Stomach (tissue), 8 donors: ENCODE measurements at regions not wholly inside any gene's neighbourhood (a gene's known extent, or its start where the extent isn't known, plus 50 kb on each side); places are given as distances from the start of the nearest gene placed in this dataset.
A peak's percentile ranks its signal among the peaks of the same experiment; 100 is the strongest.

ENCODE experiments used
- DNase-seq, 2 donors: peaks; one replicate each; pipeline versions ENCODE4 v3.0.0 to v3.0.0-alpha.2; 2013 to 2019
- H3K27ac ChIP-seq, 5 donors: fragments of 200-600 bp in 4 of 5; sonication (generic) in 4 of 5; one replicate each; pipeline ENCODE4 v1.5.1; 2013 to 2019; ENCODE audit warnings: mild to moderate bottlenecking in 1 of 5, moderate library complexity in 1 of 5
- H3K27me3 ChIP-seq, 3 donors: fragments of 200-600 bp; sonication (generic); one replicate each; pipeline ENCODE4 v1.5.1; 2017 to 2019; ENCODE audit warnings: mixed run types in 1 of 3
- H3K36me3 ChIP-seq, 4 donors: fragments of 200-600 bp; sonication (generic); 1 replicate in 3 of 4; 2 replicates in 1 of 4; pipeline ENCODE4 v1.5.1; 2016 to 2019
- H3K4me1 ChIP-seq, 4 donors: fragments of 200-600 bp; sonication (generic); one replicate each; pipeline ENCODE4 v1.5.1; 2016 to 2019
- H3K4me3 ChIP-seq, 4 donors: fragments of 200-600 bp; sonication (generic) in 3 of 4; one replicate each; pipeline ENCODE4 v1.5.1; 2016 to 2019; ENCODE audit warnings: mild to moderate bottlenecking in 1 of 4
- H3K9me3 ChIP-seq, 4 donors: fragments of 200-600 bp; sonication (generic); one replicate each; pipeline ENCODE4 v1.5.1; 2016 to 2019
- EP300 ChIP-seq: sonication (generic); formaldehyde crosslinking; IDR thresholded peaks from one replicate; pipeline ENCODE4 v1.6.1; 2017; ENCODE audit warnings: antibody characterized with exemption
- POLR2A ChIP-seq, 4 donors: fragments of 450-650 bp; IDR thresholded peaks; one replicate each; pipeline ENCODE4 v1.6.1; 2016; ENCODE audit warnings: antibody characterized with exemption in 4 of 4, control low read depth in 2 of 4, mild to moderate bottlenecking in 1 of 4, moderate library complexity in 1 of 4
- POLR2AphosphoS5 ChIP-seq, 3 donors: sonication (generic); formaldehyde crosslinking; IDR thresholded peaks; one replicate each; pipeline ENCODE4 v1.6.1; 2016; ENCODE audit warnings: antibody characterized with exemption in 3 of 3
- WGBS, 5 donors: extraction: QIAGEN DNeasy Blood & Tissue Kit in 3 of 5; methylation state at CpG; one replicate each; pipeline versions ENCODE4 v1.1.5 to v1.1.7; 2013 to 2018; 5-methylcytosine and 5-hydroxymethylcytosine counted together
- intact Hi-C: fragments of 100-400 bp; cut with DNase I; formaldehyde crosslinking; loops from one replicate; pipeline ENCODE4 v1.15.1; 2023; ENCODE audit warnings: low total_unique reads
- TF ChIP-seq, protein P1 (sequence below), 7 experiments: fragments of 450-650 bp in 4 of 7; fragments of 200-600 bp in 3 of 7; sonication (generic) in 3 of 7; IDR thresholded peaks; one replicate each; pipeline ENCODE4 v1.5.1; 2016 to 2019; ENCODE audit warnings: antibody characterized with exemption in 7 of 7, control low read depth in 2 of 7, mild to moderate bottlenecking in 1 of 7
- donor health status: healthy with polysubstance abuse.
- donor health status: Bipolar disorder and iron deficiency.
- donor health status: healthy.

DNA sequence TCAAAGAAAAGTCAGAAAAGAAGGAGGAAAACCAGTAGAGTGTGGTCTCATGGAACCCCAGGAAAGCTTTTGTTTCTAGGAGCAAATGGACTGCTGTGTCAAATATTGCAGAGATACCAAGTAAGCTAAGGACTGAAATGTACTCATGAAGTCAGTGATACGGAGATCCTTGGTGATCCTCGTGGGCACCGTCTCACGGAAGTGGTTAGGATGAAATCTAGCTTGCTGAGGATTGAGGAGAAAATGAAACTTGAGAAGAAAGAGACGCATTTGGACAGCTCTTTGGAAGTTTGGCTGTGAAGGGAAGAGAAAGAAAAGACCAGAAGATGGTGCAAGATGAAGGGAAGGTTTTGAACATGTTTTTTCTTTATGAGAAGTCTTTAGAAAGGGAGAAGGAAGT is 104.0 kb upstream of the CCND2 start:
- intact Hi-C loops = no loop called here
- H3K4me3 ChIP-seq = no peak overlapping the region
- TF ChIP-seq, protein P1, sequence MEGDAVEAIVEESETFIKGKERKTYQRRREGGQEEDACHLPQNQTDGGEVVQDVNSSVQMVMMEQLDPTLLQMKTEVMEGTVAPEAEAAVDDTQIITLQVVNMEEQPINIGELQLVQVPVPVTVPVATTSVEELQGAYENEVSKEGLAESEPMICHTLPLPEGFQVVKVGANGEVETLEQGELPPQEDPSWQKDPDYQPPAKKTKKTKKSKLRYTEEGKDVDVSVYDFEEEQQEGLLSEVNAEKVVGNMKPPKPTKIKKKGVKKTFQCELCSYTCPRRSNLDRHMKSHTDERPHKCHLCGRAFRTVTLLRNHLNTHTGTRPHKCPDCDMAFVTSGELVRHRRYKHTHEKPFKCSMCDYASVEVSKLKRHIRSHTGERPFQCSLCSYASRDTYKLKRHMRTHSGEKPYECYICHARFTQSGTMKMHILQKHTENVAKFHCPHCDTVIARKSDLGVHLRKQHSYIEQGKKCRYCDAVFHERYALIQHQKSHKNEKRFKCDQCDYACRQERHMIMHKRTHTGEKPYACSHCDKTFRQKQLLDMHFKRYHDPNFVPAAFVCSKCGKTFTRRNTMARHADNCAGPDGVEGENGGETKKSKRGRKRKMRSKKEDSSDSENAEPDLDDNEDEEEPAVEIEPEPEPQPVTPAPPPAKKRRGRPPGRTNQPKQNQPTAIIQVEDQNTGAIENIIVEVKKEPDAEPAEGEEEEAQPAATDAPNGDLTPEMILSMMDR (IDR thresholded peaks at IDR 0.05) = no peak
- TF ChIP-seq POLR2A (IDR thresholded peaks at IDR 0.05) (no peak), POLR2AphosphoS5 (IDR thresholded peaks at IDR 0.05) (no peak), EP300 (no peak)
- peaks cover 0 to 9% (median 0%) of the 10 kb centered on the region in 4 donors for H3K4me1 ChIP-seq
- 76 to 85% (median 83%) methylated on average over 5 of the region's 5 CpGs for WGBS, 5 donors
- no peak overlapping the region for H3K27ac ChIP-seq
- no peaks in the 10 kb centered on the region for H3K9me3 ChIP-seq
- H3K27me3 ChIP-seq = peaks cover 0 to 22% (median 0%) of the 10 kb centered on the region in 3 donors
- DNase-seq = no peak
- H3K36me3 ChIP-seq = no peaks in the 10 kb centered on the region

DNA sequence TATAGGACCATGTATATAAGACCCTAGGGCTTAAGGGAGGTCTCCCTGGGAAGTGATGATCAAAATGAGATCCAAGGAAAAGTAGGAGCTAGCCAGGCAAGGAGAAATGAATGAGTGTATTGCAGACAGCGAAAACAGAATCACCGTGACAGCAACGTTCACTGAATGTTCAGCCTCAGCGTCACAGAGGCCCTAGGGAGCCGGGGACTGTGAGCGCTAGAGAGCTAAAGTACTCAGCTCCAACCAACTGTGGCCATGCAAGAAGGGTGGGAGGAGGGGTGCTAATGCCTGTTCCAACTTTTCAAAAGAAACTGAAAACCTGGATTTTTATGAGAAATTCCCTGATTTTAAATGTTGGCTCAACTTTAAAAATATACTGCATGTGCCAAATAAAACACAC is 105.5 kb upstream of the CCND2 start:
- TF ChIP-seq EP300 (no peak), POLR2AphosphoS5 (IDR thresholded peaks at IDR 0.05) (no peak), POLR2A (IDR thresholded peaks at IDR 0.05) (no peak)
- TF ChIP-seq, protein P1 (IDR thresholded peaks at IDR 0.05) = no peak
- Histone ChIP-seq H3K4me3 (no peak overlapping the region), H3K27me3 (peaks cover 0 to 22% (median 0%) of the 10 kb centered on the region in 3 donors), H3K27ac (no peak overlapping the region), H3K4me1 (peaks cover 0 to 14% (median 0%) of the 10 kb centered on the region in 4 donors), H3K9me3 (no peaks in the 10 kb centered on the region), H3K36me3 (no peaks in the 10 kb centered on the region)
- no peak for DNase-seq
- intact Hi-C loops = no loop called here
- WGBS, 5 donors = 73 to 81% (median 76%) methylated on average over 6 of the region's 6 CpGs

DNA sequence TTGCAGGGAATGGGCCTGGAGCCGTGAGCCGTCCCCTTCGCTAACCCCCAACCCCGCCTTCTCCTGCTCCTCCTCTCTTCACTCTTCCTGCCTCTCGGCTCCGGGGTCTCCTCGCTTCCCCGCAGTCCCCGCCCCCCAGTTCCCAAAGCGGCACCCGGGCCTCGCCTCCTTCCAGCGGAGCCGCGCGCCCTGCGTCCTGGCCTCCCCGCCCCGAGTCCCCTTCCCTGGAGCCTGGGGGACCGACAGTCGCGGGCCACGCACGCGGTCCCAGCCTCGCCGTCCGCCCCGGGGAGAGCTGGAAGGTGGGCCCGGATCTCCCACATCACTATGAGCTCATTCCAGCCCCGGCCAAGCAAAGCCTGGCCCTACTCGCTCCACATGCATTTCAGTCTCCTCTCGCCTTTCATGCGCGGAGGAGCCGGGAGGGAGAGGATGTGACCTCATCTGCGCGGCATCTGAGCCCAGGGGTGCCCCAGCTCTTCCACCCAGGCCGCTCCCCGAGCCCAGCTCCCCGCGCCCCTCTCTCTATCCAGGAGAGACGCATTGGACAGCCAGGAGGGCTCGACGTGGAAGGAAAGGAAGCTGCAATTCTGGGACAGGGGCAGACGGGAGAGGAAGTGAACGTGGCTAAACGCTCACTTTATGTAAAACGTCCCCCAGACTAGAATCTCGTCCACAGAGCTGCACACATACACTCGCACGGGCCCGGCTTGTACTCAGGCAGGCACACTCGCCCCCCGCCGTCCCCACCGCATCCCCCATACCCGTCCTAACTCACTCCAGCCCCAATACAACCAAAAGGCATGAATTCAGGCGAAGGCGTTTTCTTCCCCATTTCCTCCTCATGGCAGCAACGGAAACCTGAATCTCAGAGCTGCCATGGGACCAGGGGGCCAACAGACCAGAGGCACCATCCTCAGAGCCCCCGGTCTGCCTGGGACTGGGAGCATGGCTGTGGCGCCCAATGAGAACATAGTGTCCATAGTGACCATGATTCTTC is 108.7 kb upstream of the CCND2 start:
- peaks cover 0 to 14% (median 0%) of the 10 kb centered on the region in 4 donors for H3K4me1 ChIP-seq
- TF ChIP-seq POLR2AphosphoS5 (IDR thresholded peaks at IDR 0.05) = peak in 1 of 3 donors; percentile 28
- no peak for TF ChIP-seq EP300
- intact Hi-C loops = no loop called here
- H3K27me3 ChIP-seq = peaks cover 0 to 16% (median 0%) of the 10 kb centered on the region in 3 donors
- WGBS, 5 donors = 10 to 14% (median 11%) methylated on average over 42 to 63 of the region's 63 CpGs
- no peaks in the 10 kb centered on the region for H3K9me3 ChIP-seq
- peak overlapping the region; percentile 16 to 78 (median 66) for H3K27ac ChIP-seq
- peak overlapping the region; percentile 39 to 49 (median 46) for H3K4me3 ChIP-seq
- H3K36me3 ChIP-seq = no peaks in the 10 kb centered on the region
- peak; percentile 34 to 94 for DNase-seq

DNA sequence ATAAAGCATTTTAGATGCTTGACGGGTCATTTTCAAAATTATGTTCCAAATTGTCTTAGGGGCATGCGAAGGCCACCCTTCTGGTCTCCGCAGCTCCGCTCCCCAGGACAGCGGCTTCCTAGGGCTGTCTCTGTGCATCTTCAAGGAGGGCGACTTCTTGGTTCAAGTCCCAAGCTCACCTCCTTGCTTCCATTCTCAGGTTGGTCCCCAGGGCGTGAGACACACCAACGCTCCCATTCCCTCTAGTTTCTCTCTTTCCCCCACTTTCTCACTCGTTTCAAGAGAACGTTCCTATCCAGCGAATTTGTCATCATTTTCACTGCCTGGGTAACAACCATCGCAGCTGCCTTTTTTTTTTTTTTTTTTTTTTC is 109.4 kb upstream of the CCND2 start:
- H3K27ac ChIP-seq = peak overlapping the region in 3 of 5 donors; percentile 63 to 78 (median 77)

More for the DNA sequence above, 109.4 kb upstream of the CCND2 start:
- no peak for DNase-seq
- no peak for TF ChIP-seq EP300
- no peak for TF ChIP-seq POLR2AphosphoS5 (IDR thresholded peaks at IDR 0.05)
- TF ChIP-seq, protein P1 (IDR thresholded peaks at IDR 0.05) = no peak
- TF ChIP-seq POLR2A (IDR thresholded peaks at IDR 0.05) = no peak
- no peaks in the 10 kb centered on the region for H3K36me3 ChIP-seq
- WGBS, 5 donors = 47 to 54% (median 52%) methylated on average over 11 to 12 of the region's 12 CpGs
- H3K9me3 ChIP-seq = no peaks in the 10 kb centered on the region
- peaks cover 0 to 14% (median 0%) of the 10 kb centered on the region in 4 donors for H3K4me1 ChIP-seq
- intact Hi-C loops = no loop called here
- peaks cover 0 to 16% (median 0%) of the 10 kb centered on the region in 3 donors for H3K27me3 ChIP-seq
- peak overlapping the region; percentile 39 to 49 (median 46) for H3K4me3 ChIP-seq
